GM23338 (cell line): ENCODE measurements at regions not wholly inside any gene's neighbourhood (a gene's known extent, or its start where the extent isn't known, plus 50 kb on each side); places are given as distances from the start of the nearest gene placed in this dataset.

Experiments
- ATAC-seq: fragments of 200-7000 bp; cut with Tn5 transposase; 3 replicates; pipeline ENCODE4 v1.9.1; 2020
- DNase-seq: peaks from one replicate; pipeline ENCODE4 v3.0.0-alpha.2; 2015; ENCODE audit warnings: low spot score
- H2AFZ ChIP-seq: fragments of 200-600 bp; sonication (generic); 2 replicates; pipeline ENCODE4 v1.8.0; 2016; ENCODE audit warnings: antibody characterized with exemption, mild to moderate bottlenecking, moderate library complexity
- H3F3A ChIP-seq: fragments of 200-600 bp; sonication (generic); replicated peaks from 2 replicates; pipeline ENCODE4 v1.8.0; 2017; ENCODE audit warnings: antibody characterized with exemption, mixed run types, low read depth
- H3K27ac ChIP-seq: fragments of 200-600 bp; sonication (generic); 2 replicates; pipeline ENCODE4 v1.6.1; 2016; ENCODE audit warnings: low read depth
- H3K27me3 ChIP-seq: fragments of 200-600 bp; sonication (generic); 2 replicates; pipeline ENCODE4 v1.8.0; 2016; ENCODE audit warnings: mild to moderate bottlenecking, mixed run types, moderate library complexity; ENCODE audit not compliant: insufficient read depth
- H3K36me3 ChIP-seq: fragments of 200-600 bp; sonication (generic); 2 replicates; pipeline ENCODE4 v1.8.0; 2016; ENCODE audit warnings: mild to moderate bottlenecking; ENCODE audit not compliant: insufficient read depth
- H3K4me1 ChIP-seq: fragments of 200-600 bp; sonication (generic); 2 replicates; pipeline ENCODE4 v1.8.0; 2016; ENCODE audit warnings: mild to moderate bottlenecking, moderate library complexity; ENCODE audit not compliant: insufficient read depth
- H3K4me2 ChIP-seq: fragments of 200-600 bp; sonication (generic); 2 replicates; pipeline ENCODE4 v1.7.1; 2017; ENCODE audit warnings: mixed run types
- H3K4me3 ChIP-seq: fragments of 200-600 bp; sonication (generic); 2 replicates; pipeline ENCODE4 v1.6.1; 2016; ENCODE audit warnings: mixed run types
- H3K79me2 ChIP-seq: fragments of 200-600 bp; sonication (generic); replicated peaks from 2 replicates; pipeline ENCODE4 v1.8.0; 2017; ENCODE audit warnings: mild to moderate bottlenecking; ENCODE audit not compliant: insufficient read depth
- H3K9me2 ChIP-seq: fragments of 200-600 bp; sonication (generic); 2 replicates; pipeline ENCODE4 v1.8.0; 2017; ENCODE audit not compliant: insufficient read depth
- H4K20me1 ChIP-seq: fragments of 200-600 bp; sonication (generic); replicated peaks from 2 replicates; pipeline ENCODE4 v1.8.0; 2017; ENCODE audit warnings: mild to moderate bottlenecking; ENCODE audit not compliant: insufficient read depth
- H3K27ac Mint-ChIP-seq: 2 replicates; pipeline ENCODE4 v1.8.0; 2020; ENCODE audit warnings: inconsistent platforms, mild to moderate bottlenecking, moderate library complexity, mixed read lengths
- H3K27me3 Mint-ChIP-seq: 3 replicates; pipeline ENCODE4 v1.8.0; 2022; ENCODE audit warnings: low read depth, mild to moderate bottlenecking, moderate library complexity, mixed read lengths, inconsistent platforms; ENCODE audit not compliant: insufficient read depth, poor library complexity
- H3K36me3 Mint-ChIP-seq: 3 replicates; pipeline ENCODE4 v1.8.0; 2021; ENCODE audit warnings: low read depth, mild to moderate bottlenecking, inconsistent platforms, moderate library complexity, mixed read lengths
- H3K4me1 Mint-ChIP-seq: 3 replicates; pipeline ENCODE4 v1.8.0; 2020; ENCODE audit warnings: mild to moderate bottlenecking, inconsistent platforms, mixed read lengths
- H3K4me3 Mint-ChIP-seq: 3 replicates; pipeline ENCODE4 v1.8.0; 2021; ENCODE audit warnings: moderate library complexity, mild to moderate bottlenecking, inconsistent platforms, mixed read lengths
- H3K9me3 Mint-ChIP-seq: 3 replicates; pipeline ENCODE4 v1.8.0; 2020; ENCODE audit warnings: moderate library complexity, mild to moderate bottlenecking, inconsistent platforms, mixed read lengths
- CREB1 ChIP-seq: fragments of 250-450 bp; sonication (Bioruptor Pico); IDR thresholded peaks from 2 replicates; pipeline ENCODE4 v1.5.0; 2020; ENCODE audit warnings: low read depth, mild to moderate bottlenecking, moderate library complexity
- CTCF ChIP-seq, 2 experiments: fragments of 200-600 bp in 1 of 2; sonication (generic) in 1 of 2; conservative IDR thresholded peaks; 2 replicates each; pipeline versions ENCODE4 v1.5.1 to v1.6.1; 2016 to 2017; ENCODE audit warnings: antibody characterized with exemption in 2 of 2, low read depth in 2 of 2, mild to moderate bottlenecking in 2 of 2, moderate library complexity in 1 of 2
- ETS1 ChIP-seq: IDR thresholded peaks from 2 replicates; pipeline ENCODE4 v1.6.1; 2016; ENCODE audit warnings: antibody characterized with exemption
- EZH2 ChIP-seq: fragments of 200-600 bp; sonication (generic); IDR thresholded peaks from one replicate; pipeline ENCODE4 v1.8.0; 2017; ENCODE audit warnings: antibody characterized with exemption, mild to moderate bottlenecking, low read depth; ENCODE audit not compliant: unreplicated experiment
- JUNB ChIP-seq: IDR thresholded peaks from one replicate; pipeline ENCODE4 v1.6.1; 2016; ENCODE audit warnings: antibody characterized with exemption; ENCODE audit not compliant: unreplicated experiment
- NANOG ChIP-seq: IDR thresholded peaks from 2 replicates; pipeline ENCODE4 v1.6.1; 2016; ENCODE audit warnings: antibody characterized with exemption, borderline replicate concordance
- ZNF462 ChIP-seq: fragments of 250-450 bp; sonication (Bioruptor Pico); IDR thresholded peaks from 2 replicates; pipeline ENCODE4 v1.5.0; 2020; ENCODE audit warnings: mild to moderate bottlenecking, moderate library complexity

DNA sequence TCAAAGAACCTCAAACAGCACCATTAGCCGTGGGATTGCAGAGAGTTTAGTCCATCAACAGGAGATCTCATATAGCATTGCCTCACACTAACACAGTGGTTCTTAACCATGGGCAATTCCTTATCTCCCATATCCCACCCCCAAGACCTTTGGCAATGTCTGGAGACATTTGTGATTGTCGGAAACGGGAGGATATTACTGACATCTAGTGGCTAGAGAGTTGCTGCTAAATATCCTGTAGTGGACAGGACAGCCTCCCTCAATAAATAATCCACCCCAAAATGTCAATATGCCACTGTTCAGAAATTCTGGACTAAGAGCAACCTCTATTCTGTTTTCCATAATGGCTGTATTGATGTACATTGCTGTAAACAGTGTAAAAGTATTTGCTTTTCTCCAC lies 210.1 kb upstream of the CCN2 start:
- Histone ChIP-seq H3F3A (no peaks in the 10 kb centered on the region), H3K4me1 (no peaks in the 10 kb centered on the region), H3K27ac (no peak overlapping the region), H3K27me3 (no peaks in the 10 kb centered on the region), H3K36me3 (no peaks in the 10 kb centered on the region), H4K20me1 (no peaks in the 10 kb centered on the region), H2AFZ (no peak overlapping the region), H3K79me2 (no peaks in the 10 kb centered on the region), H3K4me2 (no peak overlapping the region), H3K4me3 (no peak overlapping the region), H3K9me2 (no peaks in the 10 kb centered on the region)
- TF ChIP-seq CTCF (conservative IDR thresholded peaks at IDR 0.05; ENCODE audit: low read depth in 2 of 2) (peak; percentile 73 to 91), ZNF462 (CRISPR knock-in tag) (no peak)
- Mint-ChIP-seq H3K27ac (no peak overlapping the region), H3K36me3 (no peaks in the 10 kb centered on the region; the same call in 2 of the 3 replicates), H3K4me3 (no peak overlapping the region), H3K9me3 (peaks cover 4% of the 10 kb centered on the region; the same call in 2 of the 3 replicates), H3K4me1 (no peaks in the 10 kb centered on the region), H3K27me3 (no peaks in the 10 kb centered on the region)
- DNase-seq (peak; percentile 75), ATAC-seq (peak; percentile 94)

DNA sequence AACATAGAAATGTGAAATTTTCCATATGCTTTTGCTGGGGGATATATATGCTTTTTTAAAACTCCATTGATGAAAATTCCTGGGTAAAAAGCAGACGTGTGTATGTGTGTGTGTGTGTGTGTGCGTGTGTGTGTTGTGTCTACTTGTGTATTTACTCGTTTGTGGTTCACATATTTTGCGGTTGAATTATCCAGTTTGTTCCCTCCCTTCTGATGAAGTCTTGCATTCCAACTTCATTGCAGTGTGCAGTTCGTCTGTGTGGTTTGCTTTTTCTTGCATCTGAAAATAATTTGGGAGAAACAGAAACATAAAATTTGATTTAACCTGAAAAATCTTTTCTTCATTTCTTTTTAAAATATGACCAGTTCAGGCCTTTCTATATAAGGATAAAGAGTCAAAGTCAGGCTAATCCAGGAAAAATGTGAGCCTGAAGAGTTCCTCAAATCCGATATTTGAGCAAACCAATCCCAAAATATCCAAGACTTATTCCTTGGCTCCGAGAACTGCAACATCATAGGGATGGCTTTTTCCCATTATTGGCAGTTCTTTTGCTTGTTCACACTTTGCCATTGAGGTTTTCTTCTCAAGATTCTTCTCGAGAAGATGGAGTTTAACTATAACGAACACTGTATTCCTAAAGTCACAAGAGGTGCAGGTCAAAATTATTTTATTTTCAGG lies 202.2 kb upstream of the CCN2 start:
- no peak overlapping the region for H3K4me3 ChIP-seq
- Mint-ChIP-seq H3K36me3 (no peaks in the 10 kb centered on the region), H3K27me3 (peaks cover 1% of the 10 kb centered on the region), H3K9me3 (no peaks in the 10 kb centered on the region), H3K27ac (no peak overlapping the region), H3K4me3 (no peak overlapping the region), H3K4me1 (no peaks in the 10 kb centered on the region)
- H3K27ac ChIP-seq, result no peak overlapping the region
- H3K9me2 ChIP-seq, result 0 out of 2 replicates have a peak, but pooled peaks cover 3% of the 10 kb centered on the region
- H3K4me2 ChIP-seq, result no peak overlapping the region
- DNase-seq (no peak), ATAC-seq (no peak)
- no peaks in the 10 kb centered on the region for H3K4me1 ChIP-seq
- no peaks in the 10 kb centered on the region for H3K27me3 ChIP-seq
- no peaks in the 10 kb centered on the region for H3K79me2 ChIP-seq
- H3F3A ChIP-seq, result no peaks in the 10 kb centered on the region
- no peaks in the 10 kb centered on the region for H4K20me1 ChIP-seq
- no peaks in the 10 kb centered on the region for H3K36me3 ChIP-seq
- no peak for TF ChIP-seq CREB1 (CRISPR knock-in tag)
- TF ChIP-seq JUNB, result no peak
- no peak for TF ChIP-seq ETS1
- no peak for TF ChIP-seq EZH2
- TF ChIP-seq CTCF (conservative IDR thresholded peaks at IDR 0.05; ENCODE audit: low read depth in 2 of 2), result no peak
- TF ChIP-seq NANOG, result no peak
- no peak overlapping the region for H2AFZ ChIP-seq
